ENCODE measurements at regions not wholly inside any gene's neighbourhood (a gene's known extent, or its start where the extent isn't known, plus 50 kb on each side); places are given as distances from the start of the nearest gene placed in this dataset.

DNA sequence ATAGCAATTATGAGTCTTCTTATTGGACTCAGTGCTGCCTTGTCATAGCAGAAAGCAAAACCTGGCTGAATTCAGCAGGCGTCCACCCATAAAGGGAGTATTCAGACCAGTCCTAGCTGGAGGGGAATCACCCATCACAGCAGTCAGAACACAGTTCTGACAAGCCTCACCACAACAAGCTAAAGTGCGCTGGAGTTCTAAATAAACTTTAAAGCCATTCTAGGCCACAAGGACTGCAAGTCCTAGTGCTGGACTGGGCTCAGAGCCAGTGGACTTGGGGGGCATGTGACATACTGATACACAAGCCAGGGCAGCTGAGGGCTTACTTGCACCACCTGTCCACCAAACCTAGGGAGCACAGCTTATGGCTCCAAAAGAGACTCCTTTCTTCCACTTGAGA is 115.3 kb upstream of the PCSK5 start:
- Histone ChIP-seq H3K4me2 (ENCODE audit: insufficient read depth, insufficient read length, low read length) (no peak overlapping the region), H3K23me2 (ENCODE audit: insufficient read length, low read depth, low read length, poor library complexity, severe bottlenecking) (no peaks in the 10 kb centered on the region), H2BK5ac (ENCODE audit: insufficient read length, low read length) (no peak overlapping the region), H3K79me1 (ENCODE audit: insufficient read depth, low read depth, low read length, poor library complexity, severe bottlenecking) (no peaks in the 10 kb centered on the region), H2BK120ac (ENCODE audit: low read depth, low read length, poor library complexity, severe bottlenecking) (no peak overlapping the region), H2AK5ac (ENCODE audit: insufficient read length, low read length) (no peak overlapping the region), H4K8ac (replicated peaks; ENCODE audit: insufficient read length, low read depth, low read length) (no peak overlapping the region), H4K5ac (ENCODE audit: insufficient read length, low read depth, low read length) (no peak overlapping the region), H2BK12ac (ENCODE audit: insufficient read length, low read depth, low read length) (no peak overlapping the region), H3K18ac (ENCODE audit: insufficient read length, low read depth, low read length) (no peak overlapping the region), H3K9me3 (ENCODE audit: control insufficient read depth, low read depth, low read length) (no peaks in the 10 kb centered on the region), H3K4me1 (ENCODE audit: insufficient read depth, low read length) (no peaks in the 10 kb centered on the region), H3K23ac (ENCODE audit: insufficient read length, low read depth, low read length) (no peak overlapping the region), H2BK15ac (ENCODE audit: low read depth, low read length) (no peak overlapping the region), H2BK20ac (ENCODE audit: low read depth, low read length, poor library complexity, severe bottlenecking) (no peak overlapping the region), H3K14ac (ENCODE audit: insufficient read depth, low read length) (no peak overlapping the region), H3K4ac (ENCODE audit: low read depth, low read length) (no peak overlapping the region), H3K79me2 (ENCODE audit: insufficient read depth, low read length) (no peaks in the 10 kb centered on the region), H3T11ph (ENCODE audit: low read length) (no peak overlapping the region), H3K27me3 (ENCODE audit: insufficient read depth, low read length) (no peaks in the 10 kb centered on the region), H4K91ac (ENCODE audit: insufficient read length, low read depth, low read length) (no peak overlapping the region), H3K9ac (ENCODE audit: extremely low read depth, insufficient read length, low read length) (no peak overlapping the region), H4K20me1 (ENCODE audit: control insufficient read depth, insufficient read depth, insufficient read length) (no peaks in the 10 kb centered on the region), H3K56ac (ENCODE audit: insufficient read length, low read depth, low read length) (no peak overlapping the region), H2AFZ (ENCODE audit: low read length) (no peak overlapping the region), H3K27ac (ENCODE audit: insufficient read length, low read depth, low read length) (no peak overlapping the region)
- Mint-ChIP-seq H3K36me3 (ENCODE audit: insufficient read depth in 1 of 3, low read depth in 3 of 3) (no peaks in the 10 kb centered on the region; a peak in 1 of 7 replicates), H3K9me3 (peaks cover 0 to 2% of the 10 kb centered on the region in 2 experiments; a peak in 2 of 5 replicates), H3K27me3 (ENCODE audit: low read depth) (no peaks in the 10 kb centered on the region), H3K4me1 (0 out of 4 replicates have a peak, but pooled peaks cover 0 to 2% of the 10 kb centered on the region in 2 experiments), H3K27ac (no peak overlapping the region), H3K4me3 (no peak overlapping the region)
- TF ChIP-seq, protein P1, sequence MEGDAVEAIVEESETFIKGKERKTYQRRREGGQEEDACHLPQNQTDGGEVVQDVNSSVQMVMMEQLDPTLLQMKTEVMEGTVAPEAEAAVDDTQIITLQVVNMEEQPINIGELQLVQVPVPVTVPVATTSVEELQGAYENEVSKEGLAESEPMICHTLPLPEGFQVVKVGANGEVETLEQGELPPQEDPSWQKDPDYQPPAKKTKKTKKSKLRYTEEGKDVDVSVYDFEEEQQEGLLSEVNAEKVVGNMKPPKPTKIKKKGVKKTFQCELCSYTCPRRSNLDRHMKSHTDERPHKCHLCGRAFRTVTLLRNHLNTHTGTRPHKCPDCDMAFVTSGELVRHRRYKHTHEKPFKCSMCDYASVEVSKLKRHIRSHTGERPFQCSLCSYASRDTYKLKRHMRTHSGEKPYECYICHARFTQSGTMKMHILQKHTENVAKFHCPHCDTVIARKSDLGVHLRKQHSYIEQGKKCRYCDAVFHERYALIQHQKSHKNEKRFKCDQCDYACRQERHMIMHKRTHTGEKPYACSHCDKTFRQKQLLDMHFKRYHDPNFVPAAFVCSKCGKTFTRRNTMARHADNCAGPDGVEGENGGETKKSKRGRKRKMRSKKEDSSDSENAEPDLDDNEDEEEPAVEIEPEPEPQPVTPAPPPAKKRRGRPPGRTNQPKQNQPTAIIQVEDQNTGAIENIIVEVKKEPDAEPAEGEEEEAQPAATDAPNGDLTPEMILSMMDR (conservative IDR thresholded peaks at IDR 0.05), result no peak
- no CpG with 5 or more reads among the region's 2 CpGs for WGBS (ENCODE audit: extremely low coverage, insufficient read length, low lambda C conversion rate)
- DNase-seq, result no peak

All from H9 (cell line).